GM21367 (cell line): ENCODE measurements at regions not wholly inside any gene's neighbourhood (a gene's known extent, or its start where the extent isn't known, plus 50 kb on each side); places are given as distances from the start of the nearest gene placed in this dataset.

ENCODE experiments used
- ATAC-seq: cut with Tn5 transposase; IDR thresholded peaks from one replicate; pipeline ENCODE4 v1.9.1; 2021; ENCODE audit not compliant: unreplicated experiment

DNA sequence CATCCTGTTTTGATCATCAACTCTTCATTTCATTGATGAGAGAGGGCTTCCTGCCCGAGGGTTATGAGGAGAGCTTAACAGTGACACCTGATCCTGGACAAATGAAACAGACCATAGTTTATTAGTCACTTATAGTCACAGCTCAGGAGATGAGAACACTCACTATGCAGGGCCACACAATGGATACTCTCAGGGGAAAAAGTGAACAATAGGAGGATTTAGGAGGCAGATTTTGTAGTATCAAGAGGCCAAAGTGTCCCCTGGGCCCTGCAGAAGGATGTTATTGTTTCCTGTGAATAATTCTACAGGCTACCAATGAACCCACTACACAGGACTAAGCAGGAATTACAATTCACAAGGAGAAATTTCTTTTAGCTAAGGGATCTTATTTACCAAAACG lies 772.8 kb upstream of the MAN1A1 start:
- ATAC-seq, result no peak

DNA sequence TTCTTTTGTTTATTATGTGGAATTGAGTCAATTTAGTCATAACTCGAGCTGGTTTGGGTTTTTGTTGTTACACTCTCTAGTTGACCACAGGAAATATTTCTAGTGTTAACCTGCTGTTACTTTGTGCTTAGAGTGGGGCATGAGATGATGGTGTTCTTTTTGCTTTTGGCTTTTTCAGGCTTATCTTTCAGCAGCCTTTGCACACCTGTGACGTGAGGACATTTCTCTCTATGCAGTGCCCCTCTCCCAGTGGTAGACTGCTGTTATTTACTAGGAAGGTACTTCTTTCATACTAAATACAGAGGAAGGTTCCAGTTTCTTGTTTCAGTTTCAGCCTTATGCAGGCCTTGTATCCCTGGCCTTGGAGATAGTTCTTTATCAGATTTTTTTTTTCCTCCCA lies 766.8 kb upstream of the MAN1A1 start:
- ATAC-seq, result no peak

DNA sequence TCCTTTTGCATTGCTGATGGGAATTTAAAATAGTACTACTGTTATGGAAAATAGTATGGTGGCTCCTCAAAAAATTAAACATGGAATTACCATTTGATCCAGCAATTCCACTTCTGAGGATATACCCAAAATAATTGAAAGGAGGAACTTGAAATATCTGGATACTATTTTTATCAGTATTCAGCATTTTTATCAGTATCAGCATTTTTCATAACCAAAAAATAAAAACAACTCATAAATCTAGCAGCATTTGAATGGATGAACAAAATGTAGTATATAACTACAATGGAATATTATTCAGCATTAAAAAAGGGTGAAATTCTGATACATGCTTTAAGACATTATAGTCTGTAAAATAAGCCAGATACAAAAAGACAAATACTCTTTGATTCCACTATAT lies 763.4 kb upstream of the MAN1A1 start:
- no peak for ATAC-seq

DNA sequence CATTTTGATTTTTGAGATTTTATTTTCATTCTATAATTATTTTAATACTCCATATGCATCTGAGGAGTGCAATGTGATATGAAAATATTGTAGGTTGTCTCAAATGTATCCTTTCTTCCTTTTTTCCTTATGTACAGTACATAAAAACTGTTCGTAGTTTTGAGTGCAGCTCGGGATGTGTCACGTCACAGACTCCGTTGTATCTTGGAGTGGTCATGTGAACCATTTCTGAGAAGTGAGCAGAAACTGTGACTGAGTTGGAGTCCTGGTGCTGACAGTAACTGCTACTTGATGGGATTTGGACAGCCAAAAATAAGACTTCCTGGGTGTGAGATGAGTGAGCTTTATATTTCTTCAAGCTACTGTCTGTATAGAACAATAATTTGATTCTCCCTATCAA lies 761.4 kb upstream of the MAN1A1 start:
- no peak for ATAC-seq

DNA sequence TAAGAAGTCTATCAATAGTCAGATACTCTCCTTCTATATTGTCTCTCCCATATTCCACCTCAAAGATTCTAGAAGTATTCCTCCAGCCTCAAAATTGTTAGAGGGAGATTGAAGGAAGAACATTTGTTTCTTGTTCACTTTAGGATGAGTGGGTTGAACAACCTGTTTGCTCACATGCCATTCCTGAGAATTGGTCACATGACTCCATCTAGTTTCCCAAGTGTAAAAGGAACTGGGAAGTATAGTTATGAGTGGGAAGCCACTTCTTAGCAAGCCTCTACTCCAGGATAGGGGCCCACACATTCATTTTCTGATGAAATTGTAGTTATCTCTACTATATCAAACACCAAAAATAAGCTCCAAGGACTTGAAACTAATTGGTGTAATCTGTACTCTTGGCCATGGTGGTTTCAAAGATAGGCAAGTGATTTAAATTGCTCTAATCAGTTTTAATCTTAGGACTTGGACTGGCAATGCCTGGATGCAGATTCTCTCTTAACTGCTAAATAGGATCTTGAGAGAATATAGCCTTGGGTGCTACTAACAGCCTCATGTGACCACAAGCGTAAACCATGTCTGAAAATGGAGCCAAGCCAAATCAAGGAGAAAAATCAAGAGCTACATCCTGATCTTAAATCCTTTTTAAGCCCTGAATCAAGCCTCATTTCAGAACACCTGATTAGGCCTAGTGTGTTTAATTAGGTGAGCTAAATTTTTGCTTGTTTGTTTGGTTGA lies 758.7 kb upstream of the MAN1A1 start:
- ATAC-seq, result no peak

DNA sequence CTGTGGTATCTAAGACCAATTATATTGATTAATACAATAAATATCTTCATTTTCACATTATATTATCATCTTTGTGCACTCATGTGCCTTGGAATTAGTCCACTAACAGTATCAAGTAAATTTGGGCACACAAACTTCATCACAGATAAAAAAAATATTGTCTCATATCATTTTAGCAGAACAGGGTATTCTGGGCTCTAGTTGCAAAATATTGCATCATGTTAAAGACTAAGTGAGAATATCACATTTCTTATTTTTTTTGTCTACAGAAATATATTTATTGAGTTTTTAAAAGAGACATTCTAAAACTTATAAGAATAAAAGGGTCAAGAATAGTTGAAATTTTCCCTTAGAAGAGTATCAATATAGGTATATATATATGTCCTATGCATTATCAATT lies 754.1 kb upstream of the MAN1A1 start:
- ATAC-seq, result no peak

DNA sequence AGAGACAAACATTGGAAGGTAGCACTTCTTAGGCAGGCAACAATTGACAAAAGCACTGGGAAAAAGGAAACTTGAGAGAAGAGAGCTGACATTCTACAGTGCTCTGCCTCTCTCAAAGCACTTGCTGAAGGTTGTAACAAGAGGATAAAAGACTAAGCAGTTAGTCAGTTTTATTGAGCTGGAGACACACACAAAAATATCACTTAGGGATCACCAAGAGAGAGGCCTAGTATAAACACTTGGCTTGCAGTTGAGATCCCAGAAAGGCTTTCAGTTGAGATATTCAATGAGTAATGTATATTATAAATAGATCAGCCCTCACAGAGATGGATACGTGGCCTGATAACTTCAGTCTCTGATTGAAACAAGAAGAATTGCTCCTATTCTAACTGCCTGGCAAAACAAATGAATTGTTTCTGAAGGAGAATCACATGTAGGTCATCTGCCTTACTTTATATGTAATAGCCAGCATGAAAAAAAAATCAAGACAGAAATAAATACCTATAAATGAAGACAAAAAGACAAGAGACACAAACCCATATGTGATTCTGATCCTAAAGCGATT lies 747.2 kb upstream of the MAN1A1 start:
- ATAC-seq, result no peak

DNA sequence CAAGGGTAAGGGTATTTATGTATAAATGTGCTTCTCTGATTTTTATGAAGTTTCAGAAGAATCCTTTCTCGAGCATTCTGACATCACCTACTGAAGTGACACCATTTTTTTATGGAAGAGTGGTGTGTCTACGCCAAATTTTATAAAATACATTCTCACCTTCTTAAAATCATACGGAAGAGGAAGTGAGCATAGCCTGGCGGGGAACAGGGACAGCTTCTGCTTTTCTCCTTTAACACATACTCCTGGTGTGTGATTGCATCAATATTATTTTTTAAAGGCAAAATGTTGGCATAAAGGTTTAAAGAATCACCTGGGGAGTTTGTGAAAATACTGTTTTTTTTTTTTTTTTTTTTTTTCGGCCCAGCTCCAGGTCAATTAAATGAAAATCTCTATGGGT lies 733.6 kb upstream of the MAN1A1 start:
- no peak for ATAC-seq

DNA sequence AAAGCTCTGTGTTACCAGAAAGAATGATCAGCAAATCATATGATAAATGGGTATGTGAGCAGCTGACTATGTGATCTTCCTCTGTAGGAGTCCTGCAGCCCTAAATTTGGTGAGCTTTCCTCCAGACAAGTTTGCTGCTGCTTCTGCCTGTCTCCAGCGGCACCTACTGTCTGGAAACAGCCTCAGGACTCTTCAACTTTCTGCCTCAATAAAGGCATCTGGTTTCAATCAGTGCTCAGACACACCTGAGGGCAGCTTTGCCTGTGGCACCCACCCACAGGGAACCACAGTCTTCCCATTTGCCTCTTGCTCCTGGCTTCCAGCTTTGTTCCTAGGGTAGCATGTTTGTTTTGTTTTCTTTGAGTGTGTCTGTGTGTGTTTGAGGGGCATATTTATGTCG lies 727.9 kb upstream of the MAN1A1 start:
- no peak for ATAC-seq

DNA sequence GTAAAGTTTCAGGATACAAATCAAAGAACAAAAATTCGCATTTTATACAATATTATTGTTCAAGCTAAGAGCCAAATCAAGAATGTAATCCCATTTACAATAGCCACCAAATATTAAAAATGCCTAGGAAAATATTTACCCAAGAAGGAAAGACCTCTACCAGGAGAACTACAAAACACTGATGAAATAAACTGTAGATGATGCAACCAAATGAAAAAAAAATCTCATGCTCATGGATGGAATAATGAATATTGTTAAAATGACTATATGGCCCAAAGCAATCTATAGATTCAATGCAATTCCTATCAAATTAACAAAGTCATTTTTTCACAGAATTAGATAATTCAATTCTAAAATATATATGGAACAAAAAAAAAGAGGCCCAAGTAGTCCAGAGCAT lies 708.8 kb upstream of the MAN1A1 start:
- ATAC-seq, result no peak

DNA sequence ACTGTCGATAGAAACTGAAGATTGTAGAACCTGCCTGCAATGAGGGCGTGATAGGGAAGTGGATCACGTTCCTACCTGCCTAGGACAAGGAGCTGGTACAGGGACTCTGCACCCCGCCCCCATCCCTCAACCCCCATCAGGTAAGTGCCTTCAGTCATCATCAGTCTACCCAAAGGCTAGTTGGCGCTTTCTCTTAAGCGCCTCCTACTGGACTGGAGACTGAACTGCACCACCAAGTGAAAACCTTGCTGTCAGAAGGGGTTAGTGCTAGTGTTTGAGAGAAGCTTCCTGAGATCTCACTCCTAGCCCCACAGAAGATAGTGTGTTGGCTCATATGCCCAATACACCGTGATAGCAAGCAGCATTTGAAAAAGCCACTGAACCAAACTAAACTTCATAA lies 706.5 kb upstream of the MAN1A1 start:
- peak; percentile 93 for ATAC-seq

DNA sequence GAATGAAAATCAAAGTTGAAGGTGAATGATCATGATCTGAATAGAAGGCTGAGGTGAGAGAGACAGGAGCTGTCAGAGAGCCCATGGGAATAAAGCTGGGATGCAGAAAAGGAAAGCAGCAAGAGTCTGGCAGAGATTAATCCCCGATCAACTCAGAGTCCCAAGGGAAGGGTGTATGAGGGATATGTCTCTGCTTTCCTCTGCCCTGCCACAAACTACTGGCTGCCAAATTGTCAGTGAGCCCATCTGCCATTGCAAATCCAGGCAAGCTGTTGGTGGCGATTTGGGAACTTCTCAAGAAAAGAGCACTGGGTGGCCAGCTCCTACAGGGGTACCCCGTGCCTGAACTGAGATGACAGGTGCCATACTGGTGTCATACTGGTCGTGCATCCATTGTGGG lies 705.5 kb upstream of the MAN1A1 start:
- no peak for ATAC-seq

DNA sequence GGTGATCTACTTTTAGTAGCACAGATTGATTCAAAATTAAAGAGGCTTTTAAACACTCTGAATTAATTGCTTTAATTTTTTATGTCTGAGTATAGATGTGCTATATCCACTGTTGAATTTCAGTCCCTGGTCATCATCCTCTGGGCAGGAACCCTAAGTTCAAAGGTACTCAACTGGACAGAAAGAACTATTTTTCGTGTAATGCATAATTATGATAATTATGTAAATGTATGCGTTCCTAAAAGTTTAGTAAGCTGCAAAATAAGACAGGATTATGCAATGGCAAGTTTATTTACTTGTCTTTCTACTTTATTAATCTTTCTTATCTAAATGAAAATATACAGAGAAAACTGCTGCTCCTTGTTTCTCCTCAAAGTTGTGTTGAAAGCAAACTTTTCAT lies 690.1 kb upstream of the MAN1A1 start:
- no peak for ATAC-seq

DNA sequence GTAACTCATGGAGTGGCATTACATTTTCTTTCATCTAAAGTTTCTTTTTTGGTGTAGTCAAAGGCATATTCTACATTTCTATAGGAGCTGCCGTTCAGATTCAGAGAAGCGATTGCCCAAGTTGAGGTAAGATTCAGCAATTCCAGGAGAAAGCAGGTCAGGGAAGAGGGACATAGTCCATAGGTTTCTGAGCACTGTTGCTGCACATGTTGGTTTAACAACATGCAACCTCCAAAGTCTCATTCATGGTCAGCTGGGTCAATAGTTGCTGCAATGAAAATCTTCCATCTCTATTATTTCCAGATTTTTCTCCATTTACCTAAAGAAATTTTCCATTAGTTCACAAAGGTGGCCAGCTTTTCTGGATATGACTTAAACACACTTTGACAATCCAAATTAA lies 682.3 kb upstream of the MAN1A1 start:
- no peak for ATAC-seq

DNA sequence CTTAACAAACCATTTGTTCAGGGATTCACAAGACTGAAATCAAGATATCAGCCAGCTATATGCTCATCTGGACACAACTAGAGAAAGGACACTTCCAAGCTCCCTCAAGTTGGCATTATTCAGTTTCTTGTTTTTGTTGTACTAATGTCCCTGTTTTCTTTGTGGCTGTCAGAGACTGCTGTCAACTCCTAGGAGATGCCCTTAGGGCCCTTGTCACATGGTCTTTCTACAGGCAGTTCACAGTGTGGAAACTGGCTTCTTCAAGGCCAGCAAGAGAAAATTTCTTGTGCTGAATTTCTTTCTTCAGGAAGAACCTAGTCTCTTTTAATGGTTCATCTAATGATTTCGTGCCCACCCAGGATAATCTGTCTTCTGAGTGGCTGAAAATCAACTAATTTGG lies 677.2 kb upstream of the MAN1A1 start:
- ATAC-seq, result no peak

DNA sequence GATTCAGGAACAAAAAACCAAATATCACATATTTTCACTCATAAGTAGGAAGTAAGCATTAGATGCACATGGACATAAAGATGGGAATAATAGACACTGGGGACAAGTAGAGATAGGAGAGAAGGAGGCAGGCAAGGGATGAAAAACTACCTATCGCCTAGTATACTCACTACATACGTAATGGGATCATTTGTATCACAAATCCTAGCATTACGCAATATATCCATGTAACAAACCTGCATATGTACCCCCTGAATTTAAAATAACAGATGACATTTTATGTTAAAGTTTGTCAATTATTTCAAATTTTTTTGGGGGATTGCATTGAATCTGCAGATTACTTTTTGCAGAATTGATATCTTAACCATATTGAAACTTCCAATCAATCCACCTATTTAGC lies 660.5 kb upstream of the MAN1A1 start:
- no peak for ATAC-seq

DNA sequence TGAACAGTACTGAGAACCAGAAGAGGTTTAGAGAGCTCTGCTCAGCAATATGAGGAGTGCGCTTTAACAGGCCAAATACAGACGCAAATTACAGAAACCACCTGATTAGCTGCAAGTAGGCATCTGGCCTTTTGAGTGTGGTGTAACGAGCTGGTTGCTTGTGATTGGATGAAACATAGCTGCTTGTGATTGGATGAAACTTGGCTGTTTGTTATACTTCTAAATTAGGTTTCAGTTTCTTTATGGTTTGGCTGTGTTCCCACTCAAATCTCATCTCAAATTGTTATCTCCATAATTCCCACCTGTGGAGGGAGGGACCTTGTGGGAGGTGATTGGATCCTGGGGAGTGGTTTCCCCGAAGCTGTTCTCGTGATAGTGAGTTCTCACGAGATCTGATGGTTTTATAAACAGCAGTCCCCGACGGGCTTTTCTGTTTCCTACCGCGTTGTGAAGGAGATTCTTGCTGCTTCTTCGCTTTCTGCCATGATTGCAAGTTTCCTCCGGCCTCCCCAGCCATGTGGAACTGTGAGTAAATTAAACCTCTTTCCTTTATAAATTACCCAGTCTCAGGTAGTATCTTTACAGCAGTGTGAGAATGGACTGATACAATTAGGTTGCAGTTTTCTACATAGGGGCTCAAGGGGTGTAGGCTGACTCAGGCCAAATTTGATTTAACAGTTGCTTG lies 655.9 kb upstream of the MAN1A1 start:
- no peak for ATAC-seq

DNA sequence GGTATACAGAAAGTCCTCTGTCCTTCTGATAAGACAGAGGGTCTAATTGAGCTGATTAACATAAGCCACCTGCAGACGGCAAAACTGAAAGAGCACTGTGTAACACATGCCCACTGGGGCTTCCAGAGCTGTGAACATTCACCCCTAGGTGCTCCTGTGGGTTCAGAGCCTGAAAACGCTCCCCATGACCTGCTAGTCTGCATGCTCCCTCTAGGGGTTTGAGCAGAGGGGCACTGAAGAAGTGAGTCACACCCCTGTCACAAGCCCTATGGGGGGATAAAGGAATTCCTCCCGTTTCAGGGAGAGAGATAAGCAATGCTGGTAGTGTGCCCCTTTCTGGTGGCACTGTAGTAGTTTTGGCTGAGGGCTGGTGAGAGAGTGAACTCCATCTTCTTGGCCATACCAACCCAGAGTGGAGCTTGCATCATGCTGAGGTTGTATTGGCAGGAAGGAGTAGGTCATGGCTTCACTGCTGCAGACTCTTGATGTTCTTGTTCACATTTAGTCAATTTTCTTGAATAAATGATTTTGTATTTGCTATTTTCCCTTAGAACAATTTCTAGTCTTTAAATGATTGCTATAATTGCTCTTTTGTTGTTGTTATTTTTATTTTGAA lies 637.5 kb upstream of the MAN1A1 start:
- ATAC-seq, result no peak

DNA sequence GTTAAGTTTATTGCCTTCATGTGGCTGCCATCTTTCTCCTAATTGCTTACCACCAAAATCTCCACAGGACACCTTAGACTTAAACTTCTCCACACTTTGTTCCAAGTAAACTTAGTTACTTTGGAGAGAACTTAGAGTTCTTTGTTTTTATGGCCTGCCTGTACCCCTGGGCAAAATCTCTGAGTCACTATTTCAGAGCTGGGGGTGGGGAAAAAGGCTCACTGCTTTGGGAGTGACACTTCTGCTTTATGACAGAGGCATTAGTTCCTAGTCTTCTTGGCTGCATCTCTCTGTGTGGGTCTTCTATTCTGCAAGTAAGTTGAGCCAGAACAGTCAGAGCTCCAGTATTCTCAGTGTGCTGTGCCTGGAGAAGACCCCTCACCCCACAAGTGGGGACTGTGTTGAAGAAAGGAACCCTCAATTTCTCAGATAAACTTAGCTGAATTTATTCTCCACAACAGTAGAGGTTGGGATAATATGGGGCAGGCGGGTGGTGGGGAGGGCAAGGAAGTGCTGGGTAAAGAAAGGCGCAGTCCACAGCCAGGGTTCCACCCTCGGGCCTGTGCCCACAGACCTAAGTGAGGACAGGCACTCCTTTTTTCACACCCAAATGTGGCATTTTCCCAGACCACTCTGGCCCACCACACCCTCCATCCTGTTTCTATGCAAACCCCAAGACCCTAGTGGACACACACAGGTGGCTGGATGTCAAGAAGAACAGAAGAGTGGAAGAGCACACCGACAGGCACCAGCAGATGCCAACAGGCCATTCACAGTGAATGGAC lies 636.6 kb upstream of the MAN1A1 start:
- no peak for ATAC-seq

DNA sequence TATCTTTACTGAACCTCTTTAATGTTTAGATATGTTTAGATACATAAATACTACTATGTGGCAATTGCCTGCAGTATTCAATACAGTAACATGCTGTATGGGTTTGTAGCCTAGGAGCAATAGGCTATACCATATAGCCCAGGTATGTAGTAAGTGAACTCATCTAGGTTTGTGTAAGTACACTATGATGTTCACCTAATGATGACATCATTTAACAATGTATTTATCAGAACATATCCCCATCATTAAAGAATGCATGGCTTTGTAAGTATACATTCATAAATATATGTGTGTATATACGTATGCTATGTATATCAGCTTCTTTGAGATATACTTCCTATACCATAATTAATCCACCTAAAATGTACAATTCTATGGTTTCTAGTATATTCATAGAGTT lies 631.2 kb upstream of the MAN1A1 start:
- ATAC-seq, result no peak

DNA sequence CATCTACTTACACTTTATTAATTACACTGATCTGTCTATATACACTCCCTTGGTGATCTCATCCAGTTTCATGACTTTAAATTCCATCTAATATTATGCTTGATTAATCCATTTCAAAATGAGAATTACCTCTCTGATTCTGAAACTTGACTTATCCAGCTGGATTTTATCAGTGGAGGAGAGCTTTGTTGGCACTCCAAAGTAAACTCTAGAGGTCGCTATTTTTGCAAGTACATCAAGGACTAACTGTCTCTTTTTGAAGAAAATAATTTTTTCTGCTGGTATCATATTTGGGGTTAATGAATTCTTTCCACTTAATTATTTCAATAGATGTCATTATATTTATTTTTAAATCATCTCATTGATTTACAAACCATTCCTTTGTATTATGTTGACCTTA lies 630.3 kb upstream of the MAN1A1 start:
- ATAC-seq, result no peak
